GM12878 (cell line): ENCODE measurements at regions not wholly inside any gene's neighbourhood (a gene's known extent, or its start where the extent isn't known, plus 50 kb on each side); places are given as distances from the start of the nearest gene placed in this dataset.

Experiments
- ATAC-seq: fragments of 200-7000 bp; cut with Tn5 transposase; 3 replicates; pipeline ENCODE4 v1.9.1; 2020; ENCODE audit warnings: mild to moderate bottlenecking, moderate library complexity
- BruUV-seq: library from RNA; stranded (reverse); fragments of 400-500 nt; replicated peaks from 2 replicates; lab custom pipeline; 2021; lab: Mats Ljungman, UMichigan
- CTCF ChIA-PET: fragments of 300-600 bp; sonication (Branson Sonifier 250); formaldehyde crosslinking; extraction: SDS; loops from one replicate; lab custom pipeline; 2021; ENCODE audit warnings: inconsistent platforms; lab: Yijun Ruan, JAX
- POLR2A ChIA-PET: fragments of 350-600 bp; formaldehyde crosslinking; extraction: SDS; loops from one replicate; lab custom pipeline; 2021; ENCODE audit warnings: inconsistent platforms; lab: Charles Lee
- RAD21 ChIA-PET: fragments of 300-600 bp; sonication (Branson Sonifier 250); formaldehyde crosslinking; loops from one replicate; lab custom pipeline; 2023; ENCODE audit warnings: antibody characterized with exemption; ENCODE audit not compliant: unreplicated experiment; lab: Charles Lee
- SMC1A ChIA-PET: fragments of 300-600 bp; sonication (Branson Sonifier 250); formaldehyde crosslinking; loops from one replicate; lab custom pipeline; 2023; ENCODE audit not compliant: unreplicated experiment, uncharacterized antibody; lab: Charles Lee
- DNase-seq: peaks from one replicate; pipeline ENCODE4 v3.0.0-alpha.2; 2011; ENCODE audit warnings: low read depth, low spot score
- FAIRE-seq: peaks from 3 replicates; lab custom pipeline; 2011; peaks lifted over from hg19 to GRCh38; lab: Jason Lieb, UNC
- H2AFZ ChIP-seq: 2 replicates; pipeline ENCODE4 v1.6.0; 2011; ENCODE audit warnings: low read depth, low read length, control low read depth; ENCODE audit not compliant: control insufficient read depth
- H3K27ac ChIP-seq: 2 replicates; pipeline ENCODE4 v1.5.1; 2011; ENCODE audit warnings: control low read depth; ENCODE audit not compliant: control insufficient read depth, insufficient read depth
- H3K27me3 ChIP-seq, 2 experiments: replicated peaks in 1 of 2; 2 replicates each; pipeline versions ENCODE4 v1.6.0 to v1.6.1; 2011; ENCODE audit warnings: low read length in 1 of 2; ENCODE audit not compliant: control insufficient read depth in 2 of 2, insufficient read depth in 2 of 2
- H3K36me3 ChIP-seq, 2 experiments: 2 replicates each; pipeline ENCODE4 v1.5.1; 2011; ENCODE audit warnings: low read length in 1 of 2; ENCODE audit not compliant: control insufficient read depth in 2 of 2, insufficient read depth in 2 of 2
- H3K4me1 ChIP-seq: 2 replicates; pipeline ENCODE4 v1.6.1; 2011; ENCODE audit warnings: mild to moderate bottlenecking, low read length, moderate library complexity, mixed read lengths; ENCODE audit not compliant: control insufficient read depth, insufficient read depth
- H3K4me2 ChIP-seq: 2 replicates; pipeline ENCODE4 v1.6.0; 2011; ENCODE audit warnings: control low read depth; ENCODE audit not compliant: control insufficient read depth, insufficient read depth
- H3K4me3 ChIP-seq: fragments of 200-600 bp; sonication (generic); 2 replicates; pipeline ENCODE4 v1.5.1; 2016
- H3K79me2 ChIP-seq: 2 replicates; pipeline ENCODE4 v1.6.0; 2011; ENCODE audit warnings: low read length; ENCODE audit not compliant: control insufficient read depth, insufficient read depth
- H3K9ac ChIP-seq: 2 replicates; pipeline ENCODE4 v1.8.0; 2011; ENCODE audit warnings: low read length, control low read depth, mixed read lengths; ENCODE audit not compliant: control insufficient read depth, insufficient read depth
- H3K9me3 ChIP-seq: replicated peaks from 3 replicates; pipeline ENCODE4 v1.5.1; 2011; ENCODE audit warnings: mild to moderate bottlenecking, low read length; ENCODE audit not compliant: control insufficient read depth, insufficient read depth
- H4K20me1 ChIP-seq: 2 replicates; pipeline ENCODE4 v1.6.0; 2011; ENCODE audit not compliant: control insufficient read depth, insufficient read depth
- MEF2B ChIP-seq: fragments of 450-650 bp; IDR thresholded peaks from 2 replicates; pipeline ENCODE4 v1.6.1; 2018; ENCODE audit warnings: mild to moderate bottlenecking, moderate library complexity; ENCODE audit not compliant: partially characterized antibody, poor library complexity, severe bottlenecking
- NKRF ChIP-seq: fragments of 450-650 bp; conservative IDR thresholded peaks from 2 replicates; pipeline ENCODE4 v1.6.1; 2017; ENCODE audit warnings: mild to moderate bottlenecking, moderate library complexity
- REST ChIP-seq: IDR thresholded peaks from 2 replicates; pipeline ENCODE4 v1.6.1; 2012; ENCODE audit warnings: mild to moderate bottlenecking, low read depth, low read length
- SIX5 ChIP-seq: IDR thresholded peaks from 2 replicates; pipeline ENCODE4 v1.6.1; 2011; ENCODE audit warnings: mild to moderate bottlenecking, low read depth, low read length, moderate library complexity; ENCODE audit not compliant: severe bottlenecking
- SMAD5 ChIP-seq: IDR thresholded peaks from 2 replicates; pipeline ENCODE4 v1.6.1; 2016; ENCODE audit warnings: antibody characterized with exemption, low read depth
- TBL1XR1 ChIP-seq: IDR thresholded peaks from 2 replicates; pipeline ENCODE4 v1.6.1; 2012; ENCODE audit warnings: low read depth, low read length, improper control_type of control experiment
- ZBED1 ChIP-seq: IDR thresholded peaks from 2 replicates; pipeline ENCODE4 v1.6.1; 2016; ENCODE audit warnings: borderline replicate concordance
- WGBS: methylation state at CpG from one replicate; pipeline ENCODE4 v1.1.6; 2016; ENCODE audit warnings: low lambda C conversion rate; ENCODE audit not compliant: insufficient replicate concordance, insufficient coverage; ENCODE audit errors: missing lambda C conversion rate; 5-methylcytosine and 5-hydroxymethylcytosine counted together
- in situ Hi-C: fragments of 300-500 bp; cut with MboI; formaldehyde crosslinking; loops from 9 replicates; pipeline ENCODE4 v1.14.3; 2018; ENCODE audit warnings: mixed read lengths
- intact Hi-C: fragments of 100-400 bp; cut with micrococcal nuclease; formaldehyde crosslinking; loops from one replicate; pipeline ENCODE4 v1.14.2; 2022; ENCODE audit not compliant: unreplicated experiment

- BruUV-seq = no TSS peak
- no peak overlapping the region for H3K27ac ChIP-seq
- peaks cover 0 to 3% of the 10 kb centered on the region in 2 experiments; a peak in 2 of 4 replicates for H3K27me3 ChIP-seq
- ChIA-PET RAD21 (no interaction called here), CTCF (interaction anchor here (1.0 kb wide), 1 partner anchor 41 kb away, joined by 3 read pairs; no protein-coding TSS in a partner anchor), POLR2A (no interaction called here), SMC1A (no interaction called here)
- no peaks in the 10 kb centered on the region for H3K4me1 ChIP-seq
- no peaks in the 10 kb centered on the region for H3K36me3 ChIP-seq
- H3K4me3 ChIP-seq = no peak overlapping the region
- H3K4me2 ChIP-seq = no peak overlapping the region
- intact Hi-C loops (no loop called here), in situ Hi-C loops (no loop called here)
- no peaks in the 10 kb centered on the region for H3K79me2 ChIP-seq
- ATAC-seq (no peak), DNase-seq (no peak), FAIRE-seq (no peak)
- no peaks in the 10 kb centered on the region for H4K20me1 ChIP-seq
- no peak overlapping the region for H2AFZ ChIP-seq
- H3K9ac ChIP-seq = no peak overlapping the region
- WGBS = 4% methylated on average over 6 of the region's 6 CpGs
- TF ChIP-seq NKRF (no peak), MEF2B (peak; percentile 24)
- H3K9me3 ChIP-seq = no peaks in the 10 kb centered on the region
These were observed 77.9 kb upstream of the FHIP2A start for GRCh38 chr10:114743521-114744231.

- no peak overlapping the region for H3K4me2 ChIP-seq
- CTCF ChIA-PET = no interaction called here
- no peak overlapping the region for H2AFZ ChIP-seq
- RAD21 ChIA-PET = no interaction called here
- H3K79me2 ChIP-seq = no peaks in the 10 kb centered on the region
- no peak overlapping the region for H3K27ac ChIP-seq
- BruUV-seq = no TSS peak
- no peak overlapping the region for H3K9ac ChIP-seq
- H3K4me1 ChIP-seq = no peaks in the 10 kb centered on the region
- no peak overlapping the region for H3K4me3 ChIP-seq
- DNase-seq = no peak
- SMC1A ChIA-PET = interaction anchor here (0.9 kb wide), 1 partner anchor 57 kb away, joined by 3 read pairs; no protein-coding TSS in a partner anchor
- H4K20me1 ChIP-seq = no peaks in the 10 kb centered on the region
- no peak for FAIRE-seq
- intact Hi-C loops = no loop called here
- in situ Hi-C loops = no loop called here
- no peaks in the 10 kb centered on the region for H3K36me3 ChIP-seq
- peaks cover 0 to 3% of the 10 kb centered on the region in 2 experiments; a peak in 3 of 4 replicates for H3K27me3 ChIP-seq
- 15% methylated on average over 3 of the region's 3 CpGs for WGBS
- H3K9me3 ChIP-seq = no peaks in the 10 kb centered on the region
- no peak for ATAC-seq
- POLR2A ChIA-PET = interaction anchor here (0.5 to 0.6 kb wide), 2 partner anchors 771 to 937 kb away, joined by 3 read pairs; no protein-coding TSS in a partner anchor
- TF ChIP-seq TBL1XR1 = no peak
- no peak for TF ChIP-seq REST
- no peak for TF ChIP-seq SMAD5
- no peak for TF ChIP-seq ZBED1
- no peak for TF ChIP-seq SIX5
These were observed 75.0 kb upstream of the FHIP2A start for GRCh38 chr10:114746531-114746930.
